Hepatocyte (in vitro differentiated cells): ENCODE measurements at regions not wholly inside any gene's neighbourhood (a gene's known extent, or its start where the extent isn't known, plus 50 kb on each side); places are given as distances from the start of the nearest gene placed in this dataset.

Experiments used
- CTCF ChIP-seq: fragments of 200-600 bp; sonication (generic); IDR thresholded peaks from 2 replicates; pipeline ENCODE4 v1.5.1; 2016; ENCODE audit warnings: antibody characterized with exemption, mild to moderate bottlenecking; ENCODE audit not compliant: poor library complexity
- EZH2phosphoT487 ChIP-seq: fragments of 200-600 bp; sonication (generic); IDR thresholded peaks from one replicate; pipeline ENCODE4 v1.6.1; 2018; ENCODE audit warnings: antibody characterized with exemption, mild to moderate bottlenecking, low read depth, moderate library complexity; ENCODE audit not compliant: unreplicated experiment, severe bottlenecking

GRCh38 chr16:26594666-26595065 is 472.1 kb upstream of the C16orf82 start:
- no peak for TF ChIP-seq EZH2phosphoT487
- TF ChIP-seq CTCF = no peak
